HepG2 (cell line): ENCODE measurements at regions not wholly inside any gene's neighbourhood (a gene's known extent, or its start where the extent isn't known, plus 50 kb on each side); places are given as distances from the start of the nearest gene placed in this dataset.

Experiments
- BRF2 ChIP-seq: sonication (generic); formaldehyde crosslinking; IDR thresholded peaks from 2 replicates; pipeline ENCODE4 v1.8.1; 2022; ENCODE audit warnings: mild to moderate bottlenecking, missing genetic modification reagents
- HDAC6 ChIP-seq: fragments of 200-600 bp; sonication (generic); IDR thresholded peaks from 2 replicates; pipeline ENCODE4 v1.7.0; 2017; ENCODE audit warnings: mild to moderate bottlenecking, antibody characterized with exemption, low read length, low read depth
- KDM5A ChIP-seq: fragments of 200-600 bp; sonication (generic); IDR thresholded peaks from 2 replicates; pipeline ENCODE4 v1.7.0; 2018; ENCODE audit warnings: antibody characterized with exemption, mild to moderate bottlenecking, low read length, borderline replicate concordance
- KLF6 ChIP-seq: IDR thresholded peaks from 2 replicates; pipeline ENCODE4 v1.8.0; 2016; ENCODE audit warnings: missing biosample characterization, missing genetic modification reagents
- SP1 ChIP-seq, 2 experiments: fragments of 450-650 bp in 1 of 2; sonication (generic) in 1 of 2; formaldehyde crosslinking in 1 of 2; IDR thresholded peaks; 2 replicates each; pipeline versions ENCODE4 v1.4.0 to v1.6.1; 2016 to 2020; ENCODE audit warnings: missing genetic modification reagents in 1 of 2
- SP5 ChIP-seq: IDR thresholded peaks from 2 replicates; pipeline ENCODE4 v1.6.1; 2016; ENCODE audit warnings: low read depth, borderline replicate concordance
- SPEN ChIP-seq: sonication (generic); formaldehyde crosslinking; IDR thresholded peaks from 2 replicates; pipeline ENCODE4 v1.5.1; 2020; ENCODE audit warnings: low read depth, mild to moderate bottlenecking, missing genetic modification reagents
- ZHX2 ChIP-seq, 2 experiments: sonication (generic) in 1 of 2; formaldehyde crosslinking in 1 of 2; IDR thresholded peaks; 2 replicates each; pipeline versions ENCODE4 v1.6.1 to v1.9.0; 2014 to 2022; ENCODE audit warnings: antibody characterized with exemption in 1 of 2, borderline replicate concordance in 1 of 2, inconsistent platforms in 1 of 2, low read depth in 1 of 2, missing genetic modification reagents in 1 of 2
- ZKSCAN1 ChIP-seq: fragments of 150-350 bp; IDR thresholded peaks from 2 replicates; pipeline ENCODE4 v1.6.1; 2014; ENCODE audit warnings: low read length
- ZNF136 ChIP-seq: sonication (generic); formaldehyde crosslinking; IDR thresholded peaks from 2 replicates; pipeline ENCODE4 v1.8.1; 2022; ENCODE audit warnings: low read depth, mild to moderate bottlenecking, moderate library complexity, missing genetic modification reagents
- ZNF3 ChIP-seq: IDR thresholded peaks from 2 replicates; pipeline ENCODE4 v1.7.0; 2017; ENCODE audit warnings: inconsistent platforms
- ZNF33A ChIP-seq: sonication (generic); formaldehyde crosslinking; IDR thresholded peaks from 2 replicates; pipeline ENCODE4 v1.5.1; 2020; ENCODE audit warnings: missing genetic modification reagents, mild to moderate bottlenecking, moderate library complexity, borderline replicate concordance
- TF ChIP-seq, protein P1 (sequence below): sonication (generic); formaldehyde crosslinking; IDR thresholded peaks from 2 replicates; pipeline ENCODE4 v1.5.0; 2020; ENCODE audit warnings: mild to moderate bottlenecking, missing genetic modification reagents
- TF ChIP-seq, protein P2 (sequence below): sonication (generic); IDR thresholded peaks from 2 replicates; pipeline ENCODE4 v1.6.1; 2016; ENCODE audit warnings: low read depth, borderline replicate concordance
- TF ChIP-seq, protein P3 (sequence below): sonication (generic); formaldehyde crosslinking; IDR thresholded peaks from 2 replicates; pipeline ENCODE4 v1.5.0; 2020; ENCODE audit warnings: mild to moderate bottlenecking, missing genetic modification reagents

DNA sequence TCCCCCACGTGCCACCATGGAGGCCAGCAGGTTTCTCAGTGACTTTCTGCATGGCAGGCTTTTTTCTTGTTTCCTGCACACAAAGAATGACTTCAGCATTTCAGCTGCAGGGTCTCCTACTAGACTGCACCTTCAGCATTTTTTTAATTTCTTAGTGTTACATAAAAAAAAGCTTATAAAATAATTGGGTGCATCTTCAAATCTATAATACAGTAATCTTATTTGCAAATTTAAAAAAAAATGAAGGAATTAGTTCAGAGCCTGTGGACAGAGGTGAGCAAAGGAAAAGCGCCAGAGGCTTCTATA, 57.6 kb downstream of the FAM50B start (continued):
- TF ChIP-seq ZNF136 (CRISPR knock-in tag) (peak; percentile 11; the same call in 1 of the 2 replicates), SP5 (no peak), KDM5A (no peak), ZKSCAN1 (no peak), ZHX2 (IDR thresholded peaks at IDR 0.05; ENCODE audit: low read depth) (no peak), ZHX2 (CRISPR knock-in tag; IDR thresholded peaks at IDR 0.05; ENCODE audit: borderline replicate concordance) (no peak; the same call in 1 of the 2 replicates), BRF2 (CRISPR knock-in tag) (no peak), ZNF33A (CRISPR knock-in tag) (0 out of 2 replicates have a peak, but pooled peaks have one; percentile 6), KLF6 (CRISPR knock-in tag) (no peak), SP1 (IDR thresholded peaks at IDR 0.05) (no peak), SP1 (CRISPR knock-in tag; IDR thresholded peaks at IDR 0.05) (no peak), ZNF3 (CRISPR knock-in tag) (no peak), HDAC6 (no peak), SPEN (CRISPR knock-in tag) (no peak)
- TF ChIP-seq, protein P1, sequence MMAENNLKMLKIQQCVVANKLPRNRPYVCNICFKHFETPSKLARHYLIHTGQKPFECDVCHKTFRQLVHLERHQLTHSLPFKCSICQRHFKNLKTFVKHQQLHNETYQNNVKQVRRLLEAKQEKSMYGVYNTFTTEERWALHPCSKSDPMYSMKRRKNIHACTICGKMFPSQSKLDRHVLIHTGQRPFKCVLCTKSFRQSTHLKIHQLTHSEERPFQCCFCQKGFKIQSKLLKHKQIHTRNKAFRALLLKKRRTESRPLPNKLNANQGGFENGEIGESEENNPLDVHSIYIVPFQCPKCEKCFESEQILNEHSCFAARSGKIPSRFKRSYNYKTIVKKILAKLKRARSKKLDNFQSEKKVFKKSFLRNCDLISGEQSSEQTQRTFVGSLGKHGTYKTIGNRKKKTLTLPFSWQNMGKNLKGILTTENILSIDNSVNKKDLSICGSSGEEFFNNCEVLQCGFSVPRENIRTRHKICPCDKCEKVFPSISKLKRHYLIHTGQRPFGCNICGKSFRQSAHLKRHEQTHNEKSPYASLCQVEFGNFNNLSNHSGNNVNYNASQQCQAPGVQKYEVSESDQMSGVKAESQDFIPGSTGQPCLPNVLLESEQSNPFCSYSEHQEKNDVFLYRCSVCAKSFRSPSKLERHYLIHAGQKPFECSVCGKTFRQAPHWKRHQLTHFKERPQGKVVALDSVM = no peak
- TF ChIP-seq, protein P2, sequence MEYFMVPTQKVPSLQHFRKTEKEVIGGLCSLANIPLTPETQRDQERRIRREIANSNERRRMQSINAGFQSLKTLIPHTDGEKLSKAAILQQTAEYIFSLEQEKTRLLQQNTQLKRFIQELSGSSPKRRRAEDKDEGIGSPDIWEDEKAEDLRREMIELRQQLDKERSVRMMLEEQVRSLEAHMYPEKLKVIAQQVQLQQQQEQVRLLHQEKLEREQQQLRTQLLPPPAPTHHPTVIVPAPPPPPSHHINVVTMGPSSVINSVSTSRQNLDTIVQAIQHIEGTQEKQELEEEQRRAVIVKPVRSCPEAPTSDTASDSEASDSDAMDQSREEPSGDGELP = no peak
- TF ChIP-seq, protein P3, sequence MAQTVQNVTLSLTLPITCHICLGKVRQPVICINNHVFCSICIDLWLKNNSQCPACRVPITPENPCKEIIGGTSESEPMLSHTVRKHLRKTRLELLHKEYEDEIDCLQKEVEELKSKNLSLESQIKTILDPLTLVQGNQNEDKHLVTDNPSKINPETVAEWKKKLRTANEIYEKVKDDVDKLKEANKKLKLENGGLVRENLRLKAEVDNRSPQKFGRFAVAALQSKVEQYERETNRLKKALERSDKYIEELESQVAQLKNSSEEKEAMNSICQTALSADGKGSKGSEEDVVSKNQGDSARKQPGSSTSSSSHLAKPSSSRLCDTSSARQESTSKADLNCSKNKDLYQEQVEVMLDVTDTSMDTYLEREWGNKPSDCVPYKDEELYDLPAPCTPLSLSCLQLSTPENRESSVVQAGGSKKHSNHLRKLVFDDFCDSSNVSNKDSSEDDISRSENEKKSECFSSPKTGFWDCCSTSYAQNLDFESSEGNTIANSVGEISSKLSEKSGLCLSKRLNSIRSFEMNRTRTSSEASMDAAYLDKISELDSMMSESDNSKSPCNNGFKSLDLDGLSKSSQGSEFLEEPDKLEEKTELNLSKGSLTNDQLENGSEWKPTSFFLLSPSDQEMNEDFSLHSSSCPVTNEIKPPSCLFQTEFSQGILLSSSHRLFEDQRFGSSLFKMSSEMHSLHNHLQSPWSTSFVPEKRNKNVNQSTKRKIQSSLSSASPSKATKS (CRISPR knock-in tag) = no peak
